Suprapubic skin (tissue), 4 donors: ENCODE measurements at regions not wholly inside any gene's neighbourhood (a gene's known extent, or its start where the extent isn't known, plus 50 kb on each side); places are given as distances from the start of the nearest gene placed in this dataset.

Experiments used
- DNase-seq, 2 donors: peaks; one replicate each; pipeline ENCODE4 v3.0.0-alpha.2; 2019; ENCODE audit warnings: low spot score in 2 of 2
- H3K27ac ChIP-seq: fragments of 200-600 bp; sonication (generic); one replicate; pipeline ENCODE4 v1.5.1; 2019
- H3K27me3 ChIP-seq: fragments of 200-600 bp; sonication (generic); one replicate; pipeline ENCODE4 v1.5.1; 2019
- H3K36me3 ChIP-seq: fragments of 200-600 bp; sonication (generic); one replicate; pipeline ENCODE4 v1.5.1; 2019
- H3K4me1 ChIP-seq: fragments of 200-600 bp; sonication (generic); one replicate; pipeline ENCODE4 v1.5.1; 2019
- H3K4me3 ChIP-seq: fragments of 200-600 bp; sonication (generic); one replicate; pipeline ENCODE4 v1.5.1; 2019; ENCODE audit warnings: mild to moderate bottlenecking
- H3K9me3 ChIP-seq: fragments of 200-600 bp; sonication (generic); one replicate; pipeline ENCODE4 v1.5.1; 2019
- CTCF ChIP-seq, 2 donors: fragments of 200-600 bp in 1 of 2; fragments of 450-650 bp in 1 of 2; sonication (generic) in 1 of 2; IDR thresholded peaks; one replicate each; pipeline ENCODE4 v1.5.1; 2016 to 2019; ENCODE audit warnings: antibody characterized with exemption in 2 of 2, mild to moderate bottlenecking in 1 of 2, moderate library complexity in 1 of 2
- EP300 ChIP-seq: sonication (generic); formaldehyde crosslinking; IDR thresholded peaks from one replicate; pipeline ENCODE4 v1.6.1; 2017; ENCODE audit warnings: antibody characterized with exemption
- POLR2A ChIP-seq, 2 donors: fragments of 450-650 bp; IDR thresholded peaks; one replicate each; pipeline ENCODE4 v1.6.1; 2017; ENCODE audit warnings: antibody characterized with exemption in 2 of 2, mild to moderate bottlenecking in 2 of 2, moderate library complexity in 2 of 2
- POLR2AphosphoS5 ChIP-seq, 3 donors: sonication (generic); formaldehyde crosslinking; IDR thresholded peaks; one replicate each; pipeline ENCODE4 v1.6.1; 2017; ENCODE audit warnings: antibody characterized with exemption in 3 of 3
- WGBS: methylation state at CpG from one replicate; pipeline ENCODE4 v1.1.5; 2018; 5-methylcytosine and 5-hydroxymethylcytosine counted together

GRCh38 chr2:22810602-22811001, 574.4 kb upstream of the KLHL29 start:
- DNase-seq: no peak
- no peak overlapping the region for H3K27ac ChIP-seq
- no peaks in the 10 kb centered on the region for H3K27me3 ChIP-seq
- no peaks in the 10 kb centered on the region for H3K36me3 ChIP-seq
- WGBS: 78% methylated on average over 2 of the region's 2 CpGs
- no peak overlapping the region for H3K4me3 ChIP-seq
- TF ChIP-seq EP300 (no peak), POLR2AphosphoS5 (IDR thresholded peaks at IDR 0.05) (no peak), CTCF (IDR thresholded peaks at IDR 0.05) (no peak), POLR2A (IDR thresholded peaks at IDR 0.05) (no peak)
- H3K4me1 ChIP-seq: no peaks in the 10 kb centered on the region
- H3K9me3 ChIP-seq: no peaks in the 10 kb centered on the region

- Histone ChIP-seq H3K27ac (no peak overlapping the region), H3K36me3 (no peaks in the 10 kb centered on the region), H3K27me3 (no peaks in the 10 kb centered on the region), H3K4me3 (no peak overlapping the region), H3K9me3 (no peaks in the 10 kb centered on the region), H3K4me1 (no peaks in the 10 kb centered on the region)
- no peak for TF ChIP-seq EP300
- TF ChIP-seq CTCF (IDR thresholded peaks at IDR 0.05): no peak
- no peak for TF ChIP-seq POLR2A (IDR thresholded peaks at IDR 0.05)
- TF ChIP-seq POLR2AphosphoS5 (IDR thresholded peaks at IDR 0.05): no peak
- no peak for DNase-seq
- WGBS: 46% methylated on average over 2 of the region's 2 CpGs
These were observed 572.8 kb upstream of the KLHL29 start for GRCh38 chr2:22812065-22812680.

DNA sequence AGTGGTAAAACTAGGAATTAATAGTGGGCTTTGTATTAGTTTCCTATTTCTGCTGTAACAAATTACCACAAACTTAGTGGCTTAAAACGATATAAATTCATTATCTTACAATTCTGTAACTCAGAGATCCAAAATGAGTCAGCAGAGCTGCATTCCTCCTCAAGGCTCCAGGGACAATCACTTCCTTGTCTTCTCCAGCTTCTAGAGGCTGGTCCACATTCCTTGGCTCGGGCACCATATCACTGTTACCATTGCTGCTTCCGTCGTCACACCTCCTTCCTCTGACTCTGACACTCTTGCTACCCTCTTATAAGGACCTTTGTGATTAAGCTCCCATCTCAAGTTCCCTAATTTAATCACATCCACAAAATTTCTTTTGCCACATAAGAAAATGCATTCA, 567.8 kb upstream of the KLHL29 start:
- H3K27me3 ChIP-seq: no peaks in the 10 kb centered on the region
- H3K4me1 ChIP-seq: no peaks in the 10 kb centered on the region
- no peak for TF ChIP-seq POLR2AphosphoS5 (IDR thresholded peaks at IDR 0.05)
- TF ChIP-seq CTCF (IDR thresholded peaks at IDR 0.05): no peak
- no peak for TF ChIP-seq POLR2A (IDR thresholded peaks at IDR 0.05)
- TF ChIP-seq EP300: no peak
- 27% methylated on average over 4 of the region's 4 CpGs for WGBS
- DNase-seq: no peak
- no peak overlapping the region for H3K4me3 ChIP-seq
- H3K36me3 ChIP-seq: no peaks in the 10 kb centered on the region
- no peak overlapping the region for H3K27ac ChIP-seq
- no peaks in the 10 kb centered on the region for H3K9me3 ChIP-seq

- 57% methylated on average over 2 of the region's 2 CpGs for WGBS
These were observed 563.5 kb upstream of the KLHL29 start for GRCh38 chr2:22821458-22821857.

GRCh38 chr2:22822835-22823234, 562.1 kb upstream of the KLHL29 start:
- no peak for DNase-seq
- Histone ChIP-seq H3K27me3 (no peaks in the 10 kb centered on the region), H3K4me3 (no peak overlapping the region), H3K4me1 (no peaks in the 10 kb centered on the region), H3K36me3 (no peaks in the 10 kb centered on the region), H3K9me3 (no peaks in the 10 kb centered on the region), H3K27ac (no peak overlapping the region)
- TF ChIP-seq EP300 (no peak), POLR2AphosphoS5 (IDR thresholded peaks at IDR 0.05) (no peak), POLR2A (IDR thresholded peaks at IDR 0.05) (no peak), CTCF (IDR thresholded peaks at IDR 0.05) (no peak)
- 82% methylated on average over 1 of the region's 1 CpG for WGBS

More at GRCh38 chr2:22821458-22821857, 563.5 kb upstream of the KLHL29 start:
- no peaks in the 10 kb centered on the region for H3K9me3 ChIP-seq
- H3K27me3 ChIP-seq: no peaks in the 10 kb centered on the region
- TF ChIP-seq POLR2AphosphoS5 (IDR thresholded peaks at IDR 0.05) (no peak), POLR2A (IDR thresholded peaks at IDR 0.05) (no peak), EP300 (no peak), CTCF (IDR thresholded peaks at IDR 0.05) (no peak)
- H3K4me3 ChIP-seq: no peak overlapping the region
- no peak overlapping the region for H3K27ac ChIP-seq
- no peak for DNase-seq
- H3K4me1 ChIP-seq: no peaks in the 10 kb centered on the region
- no peaks in the 10 kb centered on the region for H3K36me3 ChIP-seq
